ENCODE measurements at regions not wholly inside any gene's neighbourhood (a gene's known extent, or its start where the extent isn't known, plus 50 kb on each side); places are given as distances from the start of the nearest gene placed in this dataset.

GRCh38 chr18:22253676-22254075 lies 84.3 kb downstream of the GATA6 start:
- Histone ChIP-seq H3K27me3 (ENCODE audit: insufficient read depth) (peaks cover 39% of the 10 kb centered on the region), H2AFZ (ENCODE audit: low read depth) (no peak overlapping the region), H3K4me3 (ENCODE audit: low read depth in 2 of 2, low read length in 1 of 2) (no peak overlapping the region), H3K36me3 (replicated peaks in 1 of 2; ENCODE audit: control insufficient read depth in 1 of 2, insufficient read depth in 2 of 2, low read length in 1 of 2) (no peaks in the 10 kb centered on the region), H4K20me1 (ENCODE audit: insufficient read depth) (no peaks in the 10 kb centered on the region), H3K9ac (no peak overlapping the region), H3K9me3 (no peaks in the 10 kb centered on the region), H3K4me2 (no peak overlapping the region), H3K27ac (ENCODE audit: low read depth in 2 of 2, low read length in 1 of 2) (no peak overlapping the region), H3K9me2 (no peaks in the 10 kb centered on the region), H3K4me1 (ENCODE audit: control insufficient read depth in 1 of 2, insufficient read depth in 2 of 2, low read depth in 1 of 2, low read length in 1 of 2) (no peaks in the 10 kb centered on the region), H3K79me2 (ENCODE audit: insufficient read depth) (no peaks in the 10 kb centered on the region), H3F3A (replicated peaks; ENCODE audit: insufficient read depth) (no peaks in the 10 kb centered on the region)
- POLR2A ChIA-PET: no interaction called here
- no peak for TF ChIP-seq RAD21 (IDR thresholded peaks at IDR 0.05; ENCODE audit: low read length)
- TF ChIP-seq SIN3A (IDR thresholded peaks at IDR 0.05; ENCODE audit: borderline replicate concordance, low read depth, low read length): no peak
- no peak for TF ChIP-seq ELF1 (IDR thresholded peaks at IDR 0.05)
- no peak for TF ChIP-seq PBX3 (IDR thresholded peaks at IDR 0.05)
- TF ChIP-seq TCF12 (IDR thresholded peaks at IDR 0.05): no peak
- TF ChIP-seq EP300 (IDR thresholded peaks at IDR 0.05; ENCODE audit: borderline replicate concordance in 1 of 2, low read depth in 1 of 2, low read length in 1 of 2): no peak
- TF ChIP-seq MAX (IDR thresholded peaks at IDR 0.05; ENCODE audit: low read depth): no peak
- TF ChIP-seq NFIC (IDR thresholded peaks at IDR 0.05; ENCODE audit: borderline replicate concordance): no peak
- no peak for TF ChIP-seq CHD2 (IDR thresholded peaks at IDR 0.05; ENCODE audit: low read length, partially characterized antibody)
- no peak for TF ChIP-seq IRF3 (IDR thresholded peaks at IDR 0.05; ENCODE audit: low read depth, low read length)
- TF ChIP-seq JUND (IDR thresholded peaks at IDR 0.05): no peak
- TF ChIP-seq MXI1 (IDR thresholded peaks at IDR 0.05; ENCODE audit: low read depth, low read length): no peak
- no peak for TF ChIP-seq FOXM1 (IDR thresholded peaks at IDR 0.05; ENCODE audit: low read depth)
- no peak for TF ChIP-seq FOXJ3 (CRISPR knock-in tag; IDR thresholded peaks at IDR 0.05)
- WGBS (ENCODE audit: low lambda C conversion rate): 5% methylated on average over 9 of the region's 9 CpGs
- DNase-seq: no peak
- CTCF ChIA-PET: no interaction called here

GRCh38 chr18:22253156-22253555 lies 83.8 kb downstream of the GATA6 start:
- no peak for DNase-seq
- Histone ChIP-seq H3K4me1 (ENCODE audit: control insufficient read depth in 1 of 2, insufficient read depth in 2 of 2, low read depth in 1 of 2, low read length in 1 of 2) (no peaks in the 10 kb centered on the region), H3K4me3 (ENCODE audit: low read depth in 2 of 2, low read length in 1 of 2) (no peak overlapping the region), H3K27ac (ENCODE audit: low read depth in 2 of 2, low read length in 1 of 2) (no peak overlapping the region), H3K9me3 (no peaks in the 10 kb centered on the region), H3K4me2 (no peak overlapping the region), H3F3A (replicated peaks; ENCODE audit: insufficient read depth) (no peaks in the 10 kb centered on the region), H3K79me2 (ENCODE audit: insufficient read depth) (no peaks in the 10 kb centered on the region), H3K36me3 (replicated peaks in 1 of 2; ENCODE audit: control insufficient read depth in 1 of 2, insufficient read depth in 2 of 2, low read length in 1 of 2) (no peaks in the 10 kb centered on the region), H3K9ac (no peak overlapping the region), H4K20me1 (ENCODE audit: insufficient read depth) (no peaks in the 10 kb centered on the region), H3K27me3 (ENCODE audit: insufficient read depth) (peaks cover 39% of the 10 kb centered on the region), H3K9me2 (no peaks in the 10 kb centered on the region), H2AFZ (ENCODE audit: low read depth) (no peak overlapping the region)
- CTCF ChIA-PET: no interaction called here
- POLR2A ChIA-PET: no interaction called here
- TF ChIP-seq USF1 (IDR thresholded peaks at IDR 0.05; ENCODE audit: borderline replicate concordance, low read depth): no peak
- TF ChIP-seq REST (IDR thresholded peaks at IDR 0.05; ENCODE audit: low read depth, low read length): no peak
- no peak for TF ChIP-seq TCF12 (IDR thresholded peaks at IDR 0.05)
- no peak for TF ChIP-seq NRF1 (IDR thresholded peaks at IDR 0.05; ENCODE audit: low read depth, low read length)
- no peak for TF ChIP-seq MXI1 (IDR thresholded peaks at IDR 0.05; ENCODE audit: low read depth, low read length)
- no peak for TF ChIP-seq IRF3 (IDR thresholded peaks at IDR 0.05; ENCODE audit: low read depth, low read length)
- TF ChIP-seq NFIC (IDR thresholded peaks at IDR 0.05; ENCODE audit: borderline replicate concordance): no peak
- no peak for TF ChIP-seq MAX (IDR thresholded peaks at IDR 0.05; ENCODE audit: low read depth)
- no peak for TF ChIP-seq JUND (IDR thresholded peaks at IDR 0.05)
- TF ChIP-seq RCOR1 (IDR thresholded peaks at IDR 0.05; ENCODE audit: low read length): no peak
- TF ChIP-seq POLR2AphosphoS5 (IDR thresholded peaks at IDR 0.05; ENCODE audit: low read depth, low read length): no peak
- no peak for TF ChIP-seq EP300 (IDR thresholded peaks at IDR 0.05; ENCODE audit: borderline replicate concordance in 1 of 2, low read depth in 1 of 2, low read length in 1 of 2)
- 7% methylated on average over 5 of the region's 5 CpGs for WGBS (ENCODE audit: low lambda C conversion rate)

Measured in SK-N-SH (cell line).